ENCODE measurements at regions not wholly inside any gene's neighbourhood (a gene's known extent, or its start where the extent isn't known, plus 50 kb on each side); places are given as distances from the start of the nearest gene placed in this dataset.

GRCh38 chr13:64528838-64529237 is 2701.3 kb downstream of the PCDH9 start:
- TF ChIP-seq CTCF (IDR thresholded peaks at IDR 0.05) = no peak
- no peak for TF ChIP-seq ZFX (IDR thresholded peaks at IDR 0.05; ENCODE audit: borderline replicate concordance)

Measured in 22Rv1 (cell line).